GM18858 (cell line): ENCODE measurements at regions not wholly inside any gene's neighbourhood (a gene's known extent, or its start where the extent isn't known, plus 50 kb on each side); places are given as distances from the start of the nearest gene placed in this dataset.
"Not testable (repeated sequence)": the region's sequence is repeated elsewhere in the genome, so short reads cannot be mapped to it uniquely, and the experiment has no call there.

Source experiments
- ATAC-seq: cut with Tn5 transposase; IDR thresholded peaks from one replicate; pipeline ENCODE4 v1.9.1; 2021; ENCODE audit not compliant: unreplicated experiment

DNA sequence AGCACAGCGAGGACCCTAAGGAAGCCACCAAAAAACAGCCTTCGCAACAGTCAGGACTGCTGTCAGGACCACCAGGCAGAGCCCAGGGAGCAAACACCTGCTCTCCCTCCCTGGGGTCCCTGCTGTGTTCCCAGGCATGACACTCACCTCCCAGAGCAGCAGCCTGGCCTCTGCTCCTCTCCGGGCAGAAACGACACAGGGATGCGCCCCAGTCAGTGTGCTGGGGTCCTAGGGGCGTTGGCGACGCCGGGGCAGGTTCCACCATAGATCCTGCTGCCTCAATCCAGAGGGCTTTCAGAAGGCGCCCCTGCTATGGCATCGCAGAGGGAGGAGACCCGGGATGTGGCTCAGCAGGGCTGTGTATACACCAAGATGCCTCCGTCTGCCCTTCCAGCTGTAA is 169.7 kb upstream of the FOXD4L5 start:
- ATAC-seq, result not testable (repeated sequence)

DNA sequence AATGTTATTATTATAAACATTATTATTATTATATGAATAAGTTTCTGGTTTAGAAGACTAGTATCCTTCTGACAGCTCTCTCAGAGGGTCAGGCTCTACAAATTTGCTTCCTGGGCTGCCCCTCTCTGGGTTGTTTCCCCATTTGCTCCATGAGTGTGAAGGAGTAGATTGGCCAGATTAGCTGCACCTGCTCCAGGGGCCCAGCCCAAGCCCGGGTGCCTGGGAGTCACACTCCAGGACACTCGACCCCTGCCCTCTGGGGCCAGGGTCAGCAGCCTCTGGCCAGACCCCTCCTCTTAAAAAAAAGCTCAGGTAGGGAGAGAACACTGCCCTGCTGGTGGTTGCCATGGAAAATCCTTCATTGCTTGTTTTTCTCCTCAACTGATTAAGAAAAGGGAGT is 169.0 kb upstream of the FOXD4L5 start:
- not testable (repeated sequence) for ATAC-seq

DNA sequence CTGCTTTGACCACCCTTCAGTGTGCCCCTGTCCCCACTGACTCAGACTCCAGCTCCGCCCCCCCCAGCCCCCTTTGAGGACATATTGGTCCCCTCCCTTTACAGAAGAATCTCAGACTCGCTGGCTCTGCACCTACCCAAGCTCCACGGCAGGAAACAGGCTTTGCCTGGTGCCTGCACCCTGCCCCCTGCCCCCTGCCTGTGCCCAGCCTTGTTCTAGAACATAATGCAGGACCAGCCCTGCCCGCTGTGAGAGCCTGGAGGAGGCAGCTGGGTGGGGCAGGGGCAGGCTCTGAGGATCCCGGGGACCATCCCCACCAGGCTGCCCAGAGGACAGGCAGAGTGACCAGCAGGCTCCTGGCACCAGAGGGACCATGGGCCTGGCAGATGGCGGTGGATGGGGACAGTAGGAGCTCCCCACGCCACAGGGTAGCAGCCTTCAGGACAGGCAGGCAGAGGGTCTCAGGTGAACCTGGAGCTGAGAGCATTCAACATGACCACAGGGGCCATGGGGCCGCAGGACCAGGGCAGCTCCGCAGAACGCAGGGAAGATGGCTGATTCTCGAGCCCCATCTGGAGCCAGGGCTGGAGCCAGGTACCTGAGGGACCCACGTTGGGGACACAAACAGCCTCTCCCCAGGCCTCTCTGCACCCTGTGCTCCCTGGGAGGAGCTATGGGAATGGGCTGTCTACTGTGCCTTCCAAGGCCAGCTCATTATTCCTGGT is 165.0 kb upstream of the FOXD4L5 start:
- ATAC-seq, result not testable (repeated sequence)

DNA sequence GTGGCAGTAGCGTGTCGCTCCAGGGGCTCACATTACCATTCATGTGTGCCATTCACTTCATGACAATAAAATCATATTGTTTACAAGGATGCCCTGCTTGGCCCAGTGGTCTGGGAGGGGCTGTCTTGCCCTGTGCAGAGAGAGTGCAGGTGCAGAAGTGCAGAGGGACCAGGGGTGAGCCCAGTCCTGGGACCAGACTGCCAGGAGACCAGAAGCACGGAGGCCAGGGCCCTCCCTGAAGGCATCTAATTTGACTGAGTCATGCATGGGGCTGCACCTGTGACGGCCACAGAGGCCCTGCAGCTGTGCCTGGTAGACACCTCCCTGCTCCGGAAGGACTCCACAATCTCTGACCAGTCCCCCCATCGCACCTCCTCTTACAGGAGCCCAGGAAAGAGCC is 164.4 kb upstream of the FOXD4L5 start:
- ATAC-seq, result no peak

DNA sequence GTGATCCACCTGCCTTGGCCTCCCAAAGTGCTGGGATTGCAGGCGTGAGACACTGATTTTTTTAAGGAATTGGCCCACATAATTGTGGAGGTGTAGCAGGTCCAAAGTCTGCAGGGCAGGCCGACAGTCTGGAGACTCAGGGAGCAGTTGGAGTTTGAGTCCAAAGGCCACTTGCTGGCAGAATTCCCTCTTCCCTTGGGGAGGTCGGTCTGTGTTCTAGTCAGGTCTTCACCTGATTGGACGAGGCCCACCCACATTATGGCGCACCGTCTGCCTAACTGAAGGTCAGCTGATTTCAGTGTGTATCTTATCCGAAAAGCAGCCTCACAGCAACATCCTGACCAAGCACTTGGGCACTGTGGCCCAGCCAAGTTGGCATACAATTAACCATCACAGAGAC is 162.1 kb upstream of the FOXD4L5 start:
- ATAC-seq, result not testable (repeated sequence)

DNA sequence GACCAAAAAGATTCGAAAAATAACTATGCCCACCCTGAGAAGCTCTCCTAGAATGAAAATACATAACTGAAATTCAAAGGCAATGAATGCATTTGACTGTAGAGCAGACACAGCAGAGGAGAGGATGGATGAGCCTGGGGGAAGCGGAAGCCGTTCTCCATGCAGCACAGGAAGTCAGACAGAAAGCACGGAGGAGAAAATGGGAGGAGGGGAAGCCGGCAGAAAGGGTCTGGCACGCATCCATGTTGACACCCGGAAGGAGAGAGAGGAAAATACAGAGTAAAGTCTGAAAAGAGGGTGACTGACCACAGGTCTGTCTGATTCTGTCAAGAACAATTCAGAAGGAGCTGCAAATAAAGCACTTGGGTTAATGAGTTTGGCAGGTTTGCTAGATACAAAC is 161.0 kb upstream of the FOXD4L5 start:
- not testable (repeated sequence) for ATAC-seq

DNA sequence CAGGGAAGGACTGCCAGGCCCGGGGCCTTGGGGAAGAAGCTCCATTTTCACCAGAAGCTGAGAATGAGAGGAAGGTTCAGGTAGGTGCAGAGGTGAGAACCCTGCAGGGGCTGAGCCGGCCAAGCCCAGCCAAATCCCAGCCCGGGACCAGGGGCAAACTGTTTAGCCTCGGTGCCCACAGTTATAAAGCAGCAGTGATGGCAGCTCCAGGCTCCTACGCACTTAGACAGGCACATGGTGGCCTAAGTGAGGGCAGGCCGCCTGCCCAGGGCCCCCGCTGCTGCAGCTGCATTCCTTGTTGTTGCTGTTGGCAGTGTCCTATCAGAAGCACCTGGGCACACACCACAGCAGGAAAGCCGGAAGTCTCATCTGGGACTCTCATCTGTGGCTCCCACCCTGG is 159.9 kb upstream of the FOXD4L5 start:
- no peak for ATAC-seq

DNA sequence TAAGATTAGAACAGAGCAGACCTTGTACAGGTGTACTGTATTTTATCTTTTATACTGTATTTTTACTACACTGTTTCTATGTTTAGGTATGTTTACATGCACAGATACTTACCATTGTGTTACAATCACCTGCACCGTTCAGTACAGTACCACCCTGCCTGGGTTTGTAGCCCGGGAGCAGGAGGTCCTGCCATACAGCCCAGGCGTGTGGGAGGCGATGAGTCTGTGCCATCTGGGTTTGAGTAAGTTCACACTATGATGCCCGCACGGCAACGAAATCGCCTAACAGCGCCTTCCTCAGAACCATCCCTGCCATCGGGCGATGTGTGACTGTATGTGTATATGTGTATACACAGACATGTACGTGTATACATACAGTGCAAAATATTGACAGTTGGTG is 157.1 kb upstream of the FOXD4L5 start:
- ATAC-seq, result not testable (repeated sequence)

DNA sequence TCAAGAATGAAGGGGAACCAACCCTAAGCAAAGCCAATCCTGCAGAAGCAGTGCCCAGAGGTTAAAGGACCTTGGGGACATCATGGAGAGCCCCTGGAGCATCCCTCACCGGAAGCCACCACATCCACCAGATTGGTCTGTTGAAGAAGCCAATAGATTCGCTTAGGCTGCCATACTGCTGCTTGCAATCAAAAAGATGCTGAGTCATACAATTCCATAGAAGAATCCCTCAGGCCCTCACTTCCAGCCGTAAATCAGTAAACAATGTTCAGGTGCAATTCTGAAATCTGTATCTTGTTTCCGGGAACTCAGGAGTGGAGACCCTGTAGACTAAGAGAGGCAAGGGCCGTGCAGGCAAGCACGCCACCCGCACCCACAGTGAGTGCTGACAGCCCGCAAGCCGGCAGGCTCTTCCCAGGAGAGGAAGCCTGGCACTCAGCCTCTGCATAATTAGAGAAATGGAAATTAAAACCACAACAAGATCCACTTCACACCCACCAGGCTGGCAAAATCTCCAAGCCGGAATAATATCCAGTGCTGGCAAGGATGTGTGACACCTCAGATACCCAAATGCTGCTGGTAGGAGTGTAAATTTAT is 156.4 kb upstream of the FOXD4L5 start:
- ATAC-seq, result not testable (repeated sequence)

DNA sequence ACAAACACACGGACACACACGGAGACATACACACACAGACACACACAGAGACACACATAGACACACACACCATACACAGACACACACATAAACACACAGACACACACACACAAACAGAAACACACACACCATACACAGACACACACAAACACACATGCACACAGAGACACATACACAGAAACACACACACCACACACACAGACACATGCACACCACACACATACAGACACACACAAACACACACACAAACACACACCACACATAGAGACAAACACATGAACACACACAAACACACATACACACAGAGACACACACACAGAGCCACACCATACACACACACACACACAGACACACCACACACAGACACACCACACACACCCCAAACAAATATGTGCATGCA is 152.7 kb upstream of the FOXD4L5 start:
- no peak for ATAC-seq

DNA sequence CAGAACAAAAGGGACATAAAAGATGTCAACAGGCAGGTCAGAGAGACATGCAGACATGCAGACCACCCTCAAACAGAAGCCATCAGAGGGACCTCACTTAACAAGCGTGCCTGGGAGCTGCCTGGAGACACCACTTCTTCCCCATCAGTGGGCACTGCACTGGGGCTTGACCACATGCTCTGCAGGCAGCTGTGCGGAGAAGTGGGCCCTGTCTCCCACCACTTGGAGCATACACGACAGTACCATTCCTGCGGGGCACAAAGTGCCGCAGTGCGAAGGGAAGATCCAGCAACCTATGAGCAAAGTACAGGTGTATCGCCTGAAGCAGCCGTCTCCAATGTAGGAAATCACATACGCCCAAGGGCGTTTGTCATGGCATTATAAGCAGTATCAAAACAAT is 150.5 kb upstream of the FOXD4L5 start:
- no peak for ATAC-seq

DNA sequence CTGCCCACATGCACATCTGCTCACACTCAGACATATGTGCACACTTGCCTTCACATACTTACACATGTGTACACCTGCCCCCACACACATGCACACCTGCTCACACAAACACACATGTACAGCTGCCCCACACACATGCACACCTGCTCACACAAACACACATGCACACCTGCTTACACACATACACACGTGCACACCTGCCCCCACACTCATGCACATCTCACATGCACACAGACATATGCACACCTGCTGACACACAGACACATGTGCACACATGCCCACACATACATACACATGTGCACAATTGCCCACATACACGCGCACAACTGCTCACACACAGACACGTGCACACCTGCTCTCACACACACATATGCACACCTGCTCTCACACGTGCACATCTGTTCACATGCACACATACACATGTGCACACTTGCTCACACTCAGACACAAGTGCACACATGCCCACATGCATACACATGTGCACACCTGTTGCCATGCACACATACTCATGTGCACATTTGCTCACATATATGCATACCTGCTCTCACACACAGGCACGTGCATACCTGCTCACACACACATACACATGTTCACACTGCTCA is 147.8 kb upstream of the FOXD4L5 start:
- ATAC-seq, result no peak

DNA sequence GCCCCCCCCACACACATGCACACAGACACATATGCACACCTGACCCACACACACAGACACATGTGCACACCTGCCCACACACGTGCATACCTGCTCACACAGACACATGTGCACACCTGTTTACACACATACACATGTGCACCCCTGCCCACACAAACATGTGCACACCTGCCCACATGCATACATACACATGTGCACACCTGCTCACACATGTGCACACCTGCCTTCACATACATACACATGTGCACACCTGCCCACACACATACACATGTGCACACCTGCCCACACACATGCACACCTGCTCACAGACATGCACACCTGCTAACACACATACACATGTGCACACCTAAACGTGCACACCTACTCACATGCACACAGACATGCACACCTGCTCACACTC is 147.0 kb upstream of the FOXD4L5 start:
- ATAC-seq, result no peak

DNA sequence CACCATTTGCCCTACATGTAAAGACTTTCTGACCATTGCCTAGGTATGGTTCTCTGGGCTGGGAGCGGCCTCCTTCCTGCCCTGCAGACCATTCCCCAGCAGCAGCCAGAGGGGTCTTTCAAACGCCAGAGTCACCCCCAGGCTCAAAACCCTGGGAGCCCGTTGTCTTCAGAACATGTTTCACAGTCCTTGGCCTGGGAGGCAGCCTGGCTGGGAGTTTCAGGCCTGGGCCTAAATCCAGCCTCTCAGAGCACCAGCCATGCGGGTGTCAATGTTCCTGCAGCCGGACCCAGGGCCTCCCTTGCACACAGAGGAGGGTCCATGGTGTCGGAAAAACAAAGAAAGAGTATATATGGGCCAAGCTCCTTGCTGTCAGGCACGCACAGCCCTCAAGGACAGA is 145.2 kb upstream of the FOXD4L5 start:
- no peak for ATAC-seq

DNA sequence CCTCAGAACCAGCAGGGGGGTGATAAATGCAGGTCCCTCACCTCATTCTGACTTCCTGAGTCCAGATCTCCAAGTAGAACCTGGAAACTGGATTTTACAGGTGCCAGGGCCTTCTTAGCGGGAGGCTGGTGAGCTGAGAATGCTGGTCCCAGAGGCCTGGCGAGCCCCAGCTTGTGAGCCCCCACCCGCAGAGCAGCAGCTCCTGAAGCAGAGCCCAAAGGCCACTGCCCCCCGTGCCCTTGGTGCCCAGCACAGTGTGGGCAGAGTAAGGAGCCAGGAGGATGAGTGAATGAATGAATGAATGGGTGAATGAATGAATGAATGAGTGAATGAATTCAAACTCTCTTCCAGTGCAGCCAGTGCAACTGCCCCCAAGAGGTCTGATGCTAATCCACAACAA is 142.4 kb upstream of the FOXD4L5 start:
- not testable (repeated sequence) for ATAC-seq

DNA sequence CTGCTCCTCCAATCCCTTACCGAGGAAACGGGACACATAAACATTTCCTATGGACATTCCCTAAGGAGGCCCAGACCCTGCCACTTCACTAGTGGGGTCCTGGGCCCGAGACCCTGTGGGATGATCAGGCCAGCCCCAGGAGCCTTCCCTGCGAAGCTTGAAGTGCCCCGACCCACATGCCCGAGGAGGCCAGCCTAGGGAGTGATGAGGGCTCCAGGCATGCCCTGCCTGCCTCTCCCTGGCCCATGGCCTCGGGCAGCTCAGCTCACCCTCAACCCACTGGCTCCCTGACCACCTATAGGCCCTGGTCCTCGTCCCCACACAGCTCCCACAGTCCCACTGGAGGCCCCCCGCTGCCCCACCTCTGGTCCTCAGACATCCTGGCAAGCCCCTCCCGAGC is 141.8 kb upstream of the FOXD4L5 start:
- not testable (repeated sequence) for ATAC-seq

DNA sequence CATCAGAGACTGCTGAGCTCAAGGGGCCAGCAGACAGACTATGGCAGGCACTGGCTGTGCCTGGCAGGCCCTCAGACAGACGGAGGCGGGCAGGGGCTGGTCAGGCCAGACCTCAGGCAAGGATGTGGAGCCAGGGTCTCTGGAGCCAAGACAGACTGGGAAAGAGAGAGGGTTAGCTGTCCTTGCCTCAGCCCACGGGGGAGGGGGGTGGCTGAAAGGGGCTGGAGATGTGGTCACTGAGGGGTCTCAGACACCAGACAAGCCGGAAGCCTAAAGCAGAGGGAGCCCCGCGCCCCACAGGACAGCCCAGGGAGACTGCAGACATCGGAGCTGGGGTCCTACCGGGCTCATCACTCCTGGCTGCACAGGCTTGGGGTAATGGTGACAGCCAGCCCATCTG is 141.2 kb upstream of the FOXD4L5 start:
- ATAC-seq, result no peak

DNA sequence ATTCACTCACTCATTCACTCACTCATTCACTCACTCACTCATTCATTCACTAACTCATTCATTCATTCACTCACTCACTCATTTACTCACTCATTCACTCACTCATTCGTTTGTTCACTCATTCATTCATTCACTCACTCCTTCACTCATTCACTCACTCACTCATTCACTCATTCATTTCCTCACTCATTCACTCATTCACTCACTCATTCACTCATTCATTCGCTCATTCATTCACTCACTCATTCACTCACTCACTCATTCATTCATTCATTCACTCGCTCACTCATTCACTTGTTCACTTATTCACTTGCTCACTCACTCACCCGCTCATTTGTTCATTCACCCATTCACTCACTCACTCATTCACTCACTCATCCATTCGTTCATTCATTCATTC is 140.2 kb upstream of the FOXD4L5 start:
- not testable (repeated sequence) for ATAC-seq

DNA sequence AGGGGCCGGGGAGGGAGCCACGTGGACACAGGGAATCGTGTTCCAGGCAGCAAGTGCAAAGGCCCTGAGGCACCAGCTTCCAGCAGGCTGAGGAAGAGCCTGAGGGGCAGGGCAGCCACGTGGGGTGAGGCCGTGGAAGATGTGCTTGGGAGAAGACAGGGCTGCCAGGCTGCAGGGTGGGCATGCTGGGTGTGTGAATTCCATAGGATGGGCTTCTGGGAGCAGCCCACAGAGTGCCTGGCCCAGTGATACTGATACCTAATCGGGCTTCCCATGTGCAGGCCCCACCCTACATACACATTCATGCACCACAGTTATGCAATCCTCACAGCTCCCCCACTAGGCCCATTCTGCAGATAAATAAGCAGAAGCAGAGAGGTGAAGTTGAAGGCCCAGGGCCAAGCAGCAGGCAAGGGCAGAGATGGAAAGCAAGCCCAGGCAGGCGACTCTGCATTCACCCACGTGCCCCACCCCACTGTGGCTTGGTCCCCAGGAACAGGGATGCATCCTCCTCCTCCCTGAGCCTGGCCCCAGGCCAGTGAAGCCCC is 139.5 kb upstream of the FOXD4L5 start:
- not testable (repeated sequence) for ATAC-seq

DNA sequence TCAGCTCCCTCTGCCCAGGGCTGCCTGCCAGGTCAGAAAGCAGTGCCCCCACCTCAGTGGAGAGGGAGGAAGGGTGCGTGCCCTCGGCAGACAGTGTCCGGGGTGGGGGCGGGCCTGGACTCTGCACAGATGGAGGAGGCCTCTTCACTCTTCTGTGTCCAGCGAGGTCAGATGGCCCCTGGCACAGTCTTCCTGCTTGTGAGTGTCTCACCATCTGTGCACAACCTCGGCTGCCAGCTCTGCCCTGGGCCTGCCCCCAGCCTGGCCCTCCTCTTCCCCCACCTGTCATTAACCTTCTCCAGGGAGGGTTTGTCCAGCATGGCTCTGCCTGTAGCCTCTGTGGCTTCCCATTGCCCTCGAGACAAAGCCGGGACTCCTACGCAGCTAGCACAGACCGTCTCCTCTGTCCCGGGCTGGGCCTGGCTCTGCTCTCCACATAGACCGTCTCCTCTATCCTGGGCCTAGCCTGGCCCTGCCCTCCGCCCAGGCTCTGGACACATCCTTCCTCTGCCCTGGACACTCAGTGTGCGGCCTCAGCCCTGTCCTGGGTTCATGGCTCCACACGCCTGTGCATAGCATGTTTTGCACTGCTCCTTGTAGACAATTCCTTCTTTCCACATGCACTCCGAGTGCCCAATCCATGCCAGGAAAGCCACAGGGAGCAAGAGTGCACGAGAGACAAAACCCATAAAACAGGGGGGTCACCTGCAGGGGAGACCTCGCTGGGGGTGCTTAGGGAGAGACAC is 138.9 kb upstream of the FOXD4L5 start:
- not testable (repeated sequence) for ATAC-seq

DNA sequence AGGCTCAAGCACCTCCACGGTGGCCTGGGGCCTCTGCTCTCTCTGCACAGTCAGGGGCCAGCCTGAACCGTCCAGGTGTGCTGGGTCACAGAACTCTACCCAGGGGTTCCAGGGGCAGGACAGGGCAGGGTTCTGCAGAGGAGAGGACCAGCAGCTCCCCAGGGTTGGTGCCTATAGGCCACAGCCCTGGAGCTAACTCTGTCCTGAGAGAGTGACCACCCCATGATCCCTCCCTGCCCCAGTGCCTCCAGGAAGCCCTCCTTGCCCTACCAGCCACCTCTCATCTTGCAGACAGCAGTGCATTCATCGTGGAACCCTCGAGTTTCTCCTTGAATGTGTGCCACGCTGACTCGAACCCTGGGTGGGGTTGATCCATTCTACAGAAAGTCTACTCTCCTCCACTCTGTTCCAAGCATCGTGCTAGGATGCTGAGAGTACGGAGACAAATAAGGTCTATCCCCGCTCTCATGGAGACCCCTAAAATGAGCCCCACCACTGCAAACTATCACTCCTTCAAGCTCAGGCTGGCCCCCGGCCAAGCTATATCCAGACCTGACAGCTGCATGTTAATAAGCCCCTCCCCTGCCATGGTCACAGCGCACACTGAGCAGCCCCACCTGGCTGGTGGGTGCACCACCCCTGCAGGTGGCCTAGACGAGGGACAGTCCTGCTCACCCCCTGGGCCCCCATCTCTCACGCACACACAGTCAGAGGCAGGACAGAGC is 138.1 kb upstream of the FOXD4L5 start:
- not testable (repeated sequence) for ATAC-seq
